HL-60 (cell line): ENCODE measurements at regions not wholly inside any gene's neighbourhood (a gene's known extent, or its start where the extent isn't known, plus 50 kb on each side); places are given as distances from the start of the nearest gene placed in this dataset.

Source experiments
- DNase-seq, 2 experiments: peaks; one replicate each; pipeline ENCODE4 v3.0.0-alpha.2; 2010 to 2020; ENCODE audit warnings: low read depth in 1 of 2, low spot score in 1 of 2
- H3K27ac ChIP-seq: fragments of 250-450 bp; sonication (Bioruptor Pico); replicated peaks from 2 replicates; pipeline ENCODE4 v1.5.1; 2020; ENCODE audit warnings: mild to moderate bottlenecking, moderate library complexity
- H3K27me3 ChIP-seq: fragments of 250-450 bp; sonication (Bioruptor Pico); 2 replicates; pipeline ENCODE4 v1.5.1; 2021; ENCODE audit warnings: mild to moderate bottlenecking, moderate library complexity; ENCODE audit not compliant: insufficient read depth, poor library complexity, severe bottlenecking
- H3K4me3 ChIP-seq: replicated peaks from 2 replicates; pipeline ENCODE4 v1.5.1; 2011; ENCODE audit warnings: mild to moderate bottlenecking, control low read depth, low read length; ENCODE audit not compliant: insufficient read depth
- CTCF ChIP-seq: IDR thresholded peaks from one replicate; pipeline ENCODE4 v1.5.1; 2011; ENCODE audit warnings: low read length, control low read depth, inconsistent platforms; ENCODE audit not compliant: insufficient read depth
- GABPA ChIP-seq: IDR thresholded peaks from 2 replicates; pipeline ENCODE4 v1.6.1; 2012; ENCODE audit warnings: low read depth
- POLR2AphosphoS5 ChIP-seq: IDR thresholded peaks from 2 replicates; pipeline ENCODE4 v1.6.1; 2012; ENCODE audit warnings: low read depth
- REST ChIP-seq: IDR thresholded peaks from 2 replicates; pipeline ENCODE4 v1.6.1; 2012; ENCODE audit warnings: low read depth; ENCODE audit not compliant: insufficient replicate concordance
- SPI1 ChIP-seq: IDR thresholded peaks from 2 replicates; pipeline ENCODE4 v1.6.1; 2012; ENCODE audit warnings: low read depth, mild to moderate bottlenecking, borderline replicate concordance

- Histone ChIP-seq H3K27me3 (no peaks in the 10 kb centered on the region), H3K27ac (no peak overlapping the region), H3K4me3 (no peak overlapping the region)
- no peak for DNase-seq
- TF ChIP-seq CTCF (no peak), GABPA (no peak), REST (no peak), POLR2AphosphoS5 (no peak), SPI1 (no peak)
Measured at GRCh38 chrX:79556800-79557199, 189.7 kb upstream of the ITM2A start.

DNA sequence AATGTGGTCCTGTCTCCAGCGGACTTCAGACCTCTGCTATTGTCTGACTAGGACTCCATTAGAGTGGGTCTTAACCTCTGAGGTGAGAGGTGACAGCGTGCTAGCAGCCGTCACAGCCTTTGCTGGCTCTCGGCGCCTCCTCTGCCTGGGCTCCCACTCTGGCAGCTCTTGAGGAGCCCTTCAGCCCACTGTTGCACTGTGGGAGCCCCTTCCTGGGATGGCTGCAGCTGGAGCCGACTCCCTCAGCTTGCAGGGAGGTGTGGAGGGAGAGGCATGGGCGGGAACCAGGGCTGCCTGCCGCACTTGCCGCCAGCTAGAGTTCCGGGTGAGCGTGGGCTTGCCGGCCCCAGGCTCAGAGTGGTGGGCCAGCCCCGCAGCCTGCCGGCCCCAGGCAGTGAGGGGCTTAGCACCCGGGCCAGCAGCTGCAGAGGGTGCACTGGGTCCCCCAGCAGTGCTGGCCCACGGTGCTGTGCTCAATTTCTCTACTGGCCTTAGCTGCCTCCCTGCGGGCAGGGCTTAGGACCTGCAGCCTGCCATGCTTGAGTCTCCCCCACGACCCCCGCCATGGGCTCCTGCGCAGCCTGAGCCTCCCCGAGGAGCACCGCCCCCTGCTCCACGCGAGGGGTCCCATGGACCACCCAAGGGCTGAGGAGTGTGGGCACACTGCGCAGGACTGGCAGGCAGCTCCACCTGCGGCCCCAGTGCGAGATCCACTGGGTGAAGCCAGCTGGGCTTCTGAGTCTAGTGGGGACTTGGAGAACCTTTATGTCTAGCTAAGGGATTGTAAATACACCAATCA is 163.4 kb upstream of the ITM2A start:
- no peak for DNase-seq
- Histone ChIP-seq H3K27ac (no peak overlapping the region), H3K27me3 (no peaks in the 10 kb centered on the region), H3K4me3 (no peak overlapping the region)
- no peak for TF ChIP-seq CTCF
- no peak for TF ChIP-seq GABPA
- TF ChIP-seq REST = no peak
- TF ChIP-seq POLR2AphosphoS5 = no peak
- TF ChIP-seq SPI1 = no peak

GRCh38 chrX:79524642-79525041 is 157.5 kb upstream of the ITM2A start:
- peak in 1 of 2 experiments; percentile 12 for DNase-seq
- Histone ChIP-seq H3K27me3 (no peaks in the 10 kb centered on the region), H3K4me3 (no peak overlapping the region), H3K27ac (no peak overlapping the region)
- TF ChIP-seq CTCF (no peak), POLR2AphosphoS5 (no peak), SPI1 (no peak), GABPA (no peak), REST (no peak)
